Activated CD4-positive, alpha-beta memory T cell treated with anti-CD3 and anti-CD28 coated beads for 36 hours (primary cell): ENCODE measurements at regions not wholly inside any gene's neighbourhood (a gene's known extent, or its start where the extent isn't known, plus 50 kb on each side); places are given as distances from the start of the nearest gene placed in this dataset.

Experiments used
- CTCF ChIA-PET: fragments of 350-600 bp; sonication (Branson Sonifier 250); formaldehyde crosslinking; loops from one replicate; lab custom pipeline; 2021; ENCODE audit warnings: antibody characterized with exemption, inconsistent platforms; lab: Charles Lee
- POLR2A ChIA-PET: fragments of 350-600 bp; sonication (Branson Sonifier 250); formaldehyde crosslinking; loops from one replicate; lab custom pipeline; 2021; ENCODE audit warnings: antibody characterized with exemption; lab: Charles Lee
- DNase-seq: peaks from one replicate; pipeline ENCODE4 v3.0.0-alpha.2; 2020
- H3K27ac Mint-ChIP-seq: one replicate; pipeline ENCODE4 v1.8.0; 2021; ENCODE audit warnings: mixed read lengths
- H3K27me3 Mint-ChIP-seq: one replicate; pipeline ENCODE4 v1.8.0; 2021; ENCODE audit warnings: mixed read lengths
- H3K36me3 Mint-ChIP-seq: one replicate; pipeline ENCODE4 v1.8.0; 2021; ENCODE audit warnings: mixed read lengths
- H3K4me1 Mint-ChIP-seq: one replicate; pipeline ENCODE4 v1.8.0; 2021; ENCODE audit warnings: low read depth, mixed read lengths
- H3K4me3 Mint-ChIP-seq: one replicate; pipeline ENCODE4 v1.8.0; 2021; ENCODE audit warnings: mild to moderate bottlenecking, mixed read lengths
- H3K9me3 Mint-ChIP-seq: one replicate; pipeline ENCODE4 v1.8.0; 2021; ENCODE audit warnings: mixed read lengths
- intact Hi-C: fragments of 100-400 bp; cut with micrococcal nuclease; formaldehyde crosslinking; loops from one replicate; pipeline ENCODE4 v1.15.1; 2023

DNA sequence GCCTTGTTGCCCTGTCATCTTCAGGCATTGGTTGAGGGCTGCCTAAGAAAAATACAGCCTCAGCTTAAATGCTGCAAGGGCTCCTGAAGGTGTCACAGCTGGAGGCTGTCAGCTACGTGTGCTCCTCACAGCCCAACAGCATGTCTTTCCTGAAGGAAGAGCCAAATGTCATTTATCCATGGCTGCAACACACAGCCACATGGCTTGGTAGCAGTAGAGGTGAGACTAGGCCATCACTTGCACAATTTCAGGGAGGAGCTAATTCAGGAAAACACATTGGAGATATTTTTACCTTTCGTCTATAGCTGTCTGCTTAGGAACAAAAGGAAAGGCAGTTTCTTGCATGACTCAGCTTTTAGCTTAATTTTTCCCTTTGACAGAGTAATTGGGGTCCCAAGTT lies 260.7 kb downstream of the SYK start:
- H3K27ac Mint-ChIP-seq = no peak overlapping the region

GRCh38 chr9:91063471-91063870 lies 261.9 kb downstream of the SYK start:
- ChIA-PET POLR2A (interaction anchor here (2.3 kb wide), 1 partner anchor 7 kb away, joined by 9 read pairs; no protein-coding TSS in a partner anchor), CTCF (interaction anchor here (1.8 kb wide), 1 partner anchor 30 kb away, joined by 5 read pairs; no protein-coding TSS in a partner anchor)
- DNase-seq = no peak
- Mint-ChIP-seq H3K4me1 (peaks cover 23% of the 10 kb centered on the region), H3K4me3 (no peak overlapping the region), H3K36me3 (no peaks in the 10 kb centered on the region), H3K9me3 (no peaks in the 10 kb centered on the region), H3K27me3 (peaks cover 18% of the 10 kb centered on the region), H3K27ac (no peak overlapping the region)
- intact Hi-C loops = no loop called here

More for the DNA sequence above, 260.7 kb downstream of the SYK start:
- Mint-ChIP-seq H3K4me3 (no peak overlapping the region), H3K36me3 (no peaks in the 10 kb centered on the region), H3K9me3 (no peaks in the 10 kb centered on the region), H3K27me3 (peaks cover 18% of the 10 kb centered on the region), H3K4me1 (peaks cover 28% of the 10 kb centered on the region)
- DNase-seq = no peak
- ChIA-PET POLR2A (interaction anchor here (2.3 kb wide), 1 partner anchor 9 kb away, joined by 9 read pairs; no protein-coding TSS in a partner anchor), CTCF (interaction anchor here (1.8 kb wide), 1 partner anchor 29 kb away, joined by 5 read pairs; no protein-coding TSS in a partner anchor)
- intact Hi-C loops = no loop called here

DNA sequence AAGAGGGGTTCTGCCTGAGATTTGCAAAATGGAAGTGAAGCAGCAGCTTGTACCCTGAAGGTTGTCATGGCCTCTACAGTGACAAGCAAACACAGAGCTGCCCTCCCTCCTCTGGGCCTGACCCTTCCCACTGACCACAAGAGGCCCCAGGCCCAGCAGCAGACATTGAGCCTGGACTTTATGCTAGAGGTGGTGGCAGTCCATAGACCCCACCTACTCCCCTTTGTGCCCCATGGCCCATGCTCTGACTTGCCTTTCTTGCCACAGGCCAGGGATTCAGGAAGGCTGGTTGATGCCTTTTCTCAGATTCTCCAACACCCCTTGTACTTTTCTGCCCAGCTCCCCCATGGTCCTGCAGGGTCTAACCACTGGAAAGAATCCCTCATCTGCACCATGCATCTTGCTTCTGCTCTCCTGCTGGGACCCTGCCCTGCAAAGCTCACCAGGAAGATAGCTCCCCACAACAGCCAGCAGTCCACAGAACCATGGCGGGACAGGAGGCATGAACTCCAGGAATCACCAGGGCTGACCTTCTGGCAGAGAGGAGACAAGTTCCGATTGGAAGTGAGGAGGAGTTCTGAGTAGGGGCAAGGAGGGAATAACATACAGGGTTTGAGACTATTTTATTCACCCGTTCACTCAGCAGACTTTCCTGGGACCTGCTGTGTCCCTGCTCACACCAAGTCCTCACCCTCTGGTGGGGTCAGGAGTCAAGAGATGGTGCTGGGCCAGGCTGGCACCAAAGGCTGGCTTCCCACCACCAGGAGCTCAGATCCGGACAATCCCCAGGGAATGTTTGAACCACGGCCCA lies 263.8 kb downstream of the SYK start:
- CTCF ChIA-PET = no interaction called here
- intact Hi-C loops = no loop called here
- peaks cover 16% of the 10 kb centered on the region for H3K4me1 Mint-ChIP-seq
- H3K36me3 Mint-ChIP-seq = no peaks in the 10 kb centered on the region
- peaks cover 18% of the 10 kb centered on the region for H3K27me3 Mint-ChIP-seq
- POLR2A ChIA-PET = no interaction called here
- no peak overlapping the region for H3K27ac Mint-ChIP-seq
- no peak for DNase-seq
- H3K9me3 Mint-ChIP-seq = no peaks in the 10 kb centered on the region
- H3K4me3 Mint-ChIP-seq = no peak overlapping the region

- H3K36me3 Mint-ChIP-seq = no peaks in the 10 kb centered on the region
- CTCF ChIA-PET = no interaction called here
- no peaks in the 10 kb centered on the region for H3K9me3 Mint-ChIP-seq
Observed at GRCh38 chr9:91066042-91066415, 264.4 kb downstream of the SYK start.

DNA sequence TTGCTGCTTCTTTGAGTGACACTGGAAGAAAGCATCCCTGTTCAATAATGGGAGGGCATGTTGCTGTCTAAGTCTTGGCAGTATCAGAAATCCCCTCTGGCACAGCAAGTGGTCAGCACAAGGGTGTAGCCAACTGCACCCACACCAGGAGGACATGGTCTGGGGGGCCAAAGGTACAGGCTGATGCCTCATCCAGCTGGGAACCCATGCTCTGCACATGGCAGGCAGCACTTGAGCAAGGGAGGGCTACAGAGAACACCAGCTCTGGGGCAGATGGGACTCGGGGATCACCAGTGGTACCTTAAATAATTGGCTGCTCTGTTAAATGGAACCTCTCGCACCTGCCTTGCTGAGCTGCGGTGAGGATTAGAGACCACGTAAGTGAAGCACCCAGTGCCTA lies 265.2 kb downstream of the SYK start:
- H3K4me3 Mint-ChIP-seq = no peak overlapping the region
- no peak for DNase-seq
- ChIA-PET POLR2A (no interaction called here), CTCF (interaction anchor here (0.5 to 0.9 kb wide), 2 partner anchors 11 to 360 kb away, joined by 3 read pairs; no protein-coding TSS in a partner anchor)
- no peak overlapping the region for H3K27ac Mint-ChIP-seq
- intact Hi-C loops = no loop called here
- H3K36me3 Mint-ChIP-seq = no peaks in the 10 kb centered on the region
- H3K27me3 Mint-ChIP-seq = peaks cover 10% of the 10 kb centered on the region
- no peaks in the 10 kb centered on the region for H3K9me3 Mint-ChIP-seq
- peaks cover 13% of the 10 kb centered on the region for H3K4me1 Mint-ChIP-seq

More at GRCh38 chr9:91066042-91066415, 264.4 kb downstream of the SYK start:
- Mint-ChIP-seq H3K4me1 (peaks cover 13% of the 10 kb centered on the region), H3K4me3 (no peak overlapping the region), H3K27me3 (peaks cover 15% of the 10 kb centered on the region), H3K27ac (no peak overlapping the region)
- DNase-seq = no peak
- intact Hi-C loops = no loop called here
- POLR2A ChIA-PET = no interaction called here

DNA sequence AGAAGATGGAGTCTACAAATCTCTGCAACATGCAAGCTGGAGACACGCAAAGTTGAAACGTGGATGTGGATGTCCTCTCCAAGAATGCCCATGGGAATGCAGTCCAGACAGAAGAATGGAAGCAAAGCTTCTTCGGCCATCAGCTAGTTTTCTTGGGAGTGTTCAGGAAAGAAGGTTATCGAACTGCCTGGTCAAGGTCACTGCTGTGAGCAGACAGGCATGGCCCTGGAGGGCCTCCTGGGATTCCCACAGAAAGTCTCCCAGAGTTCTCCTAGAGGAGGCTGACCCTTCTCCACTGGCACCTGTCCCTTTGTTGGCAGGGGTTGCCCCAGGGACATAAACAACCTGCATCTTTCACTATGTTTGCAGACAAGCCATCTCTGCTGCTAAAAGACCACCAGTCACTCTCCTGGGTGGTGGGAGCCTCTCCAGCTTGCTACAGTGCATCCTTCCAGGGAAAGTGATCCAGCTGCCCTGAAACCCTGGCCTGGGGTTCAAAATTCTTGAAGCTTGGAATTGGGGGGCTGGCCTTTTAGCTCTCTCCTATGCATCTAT lies 265.8 kb downstream of the SYK start:
- Mint-ChIP-seq H3K4me1 (peaks cover 18% of the 10 kb centered on the region), H3K9me3 (no peaks in the 10 kb centered on the region)
- POLR2A ChIA-PET = no interaction called here

DNA sequence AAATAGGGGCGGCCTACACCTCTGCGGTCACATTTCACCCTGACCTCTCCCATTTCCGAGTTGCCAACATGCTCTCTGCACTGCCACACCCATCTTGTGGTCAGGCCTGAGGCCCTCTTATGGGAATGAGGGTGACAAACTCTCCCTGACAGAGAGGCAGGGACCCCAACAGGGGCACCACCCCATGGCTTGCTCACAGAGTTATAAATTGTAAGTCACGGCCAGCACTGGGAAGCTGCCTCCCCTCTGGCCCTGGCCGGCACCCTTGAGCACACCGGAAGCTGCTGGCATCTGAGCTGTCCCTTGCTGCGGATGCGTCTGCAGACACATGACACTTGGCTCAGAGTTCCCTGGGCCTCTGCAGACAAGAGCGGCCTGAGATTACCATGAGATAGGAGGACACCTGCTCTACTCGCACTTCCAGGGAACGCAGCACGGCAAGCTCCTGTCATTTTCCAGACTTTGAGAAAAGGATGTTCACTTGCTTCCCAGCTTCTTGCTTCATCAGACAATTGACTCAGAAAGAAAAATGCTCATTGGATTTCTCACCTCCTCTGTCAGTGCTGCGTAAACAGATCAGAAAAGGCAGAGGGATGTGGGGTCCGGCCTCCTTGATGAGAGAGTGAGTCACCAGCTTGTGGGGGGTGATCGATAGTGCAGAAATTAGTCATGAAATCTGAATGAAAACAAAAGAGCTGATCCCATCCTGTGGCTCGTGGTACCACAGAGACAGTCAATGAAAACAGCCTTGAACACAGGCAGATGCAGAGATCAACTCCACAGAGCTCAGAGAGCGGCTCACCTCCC lies 269.8 kb downstream of the SYK start:
- Mint-ChIP-seq H3K27me3 (peaks cover 7% of the 10 kb centered on the region), H3K27ac (peak overlapping the region; percentile 85), H3K9me3 (no peaks in the 10 kb centered on the region), H3K4me3 (peak overlapping the region; percentile 9), H3K36me3 (no peaks in the 10 kb centered on the region), H3K4me1 (peaks cover 18% of the 10 kb centered on the region)
- intact Hi-C loops = loop anchor here (1.0 to 5.0 kb wide), 6 partner anchors 23 to 288 kb away; no protein-coding TSS in a partner anchor
- CTCF ChIA-PET = interaction anchor here (0.7 to 2.3 kb wide), 9 partner anchors 15 to 289 kb away, joined by 3 to 12 read pairs (median 4); no protein-coding TSS in a partner anchor
- POLR2A ChIA-PET = interaction anchor here (0.6 to 1.8 kb wide), 18 partner anchors 9 to 353 kb away, joined by 3 to 29 read pairs (median 4); no protein-coding TSS in a partner anchor
- peak; percentile 88 for DNase-seq

More for the DNA sequence above, 265.8 kb downstream of the SYK start:
- intact Hi-C loops = no loop called here
- peaks cover 10% of the 10 kb centered on the region for H3K27me3 Mint-ChIP-seq
- no peak overlapping the region for H3K4me3 Mint-ChIP-seq
- no peak overlapping the region for H3K27ac Mint-ChIP-seq
- no peaks in the 10 kb centered on the region for H3K36me3 Mint-ChIP-seq
- CTCF ChIA-PET = interaction anchor here (0.5 to 0.9 kb wide), 2 partner anchors 11 to 359 kb away, joined by 3 read pairs; no protein-coding TSS in a partner anchor
- no peak for DNase-seq

GRCh38 chr9:91073049-91073810 lies 271.6 kb downstream of the SYK start:
- ChIA-PET POLR2A (interaction anchor here (0.7 kb wide), 1 partner anchor 27 kb away, joined by 4 read pairs; no protein-coding TSS in a partner anchor), CTCF (no interaction called here)
- Mint-ChIP-seq H3K4me1 (peaks cover 18% of the 10 kb centered on the region), H3K27me3 (peaks cover 7% of the 10 kb centered on the region), H3K36me3 (no peaks in the 10 kb centered on the region), H3K9me3 (no peaks in the 10 kb centered on the region), H3K27ac (no peak overlapping the region), H3K4me3 (no peak overlapping the region)
- no peak for DNase-seq
- intact Hi-C loops = loop anchor here (5.0 kb wide), 1 partner anchor 36 kb away; no protein-coding TSS in a partner anchor

DNA sequence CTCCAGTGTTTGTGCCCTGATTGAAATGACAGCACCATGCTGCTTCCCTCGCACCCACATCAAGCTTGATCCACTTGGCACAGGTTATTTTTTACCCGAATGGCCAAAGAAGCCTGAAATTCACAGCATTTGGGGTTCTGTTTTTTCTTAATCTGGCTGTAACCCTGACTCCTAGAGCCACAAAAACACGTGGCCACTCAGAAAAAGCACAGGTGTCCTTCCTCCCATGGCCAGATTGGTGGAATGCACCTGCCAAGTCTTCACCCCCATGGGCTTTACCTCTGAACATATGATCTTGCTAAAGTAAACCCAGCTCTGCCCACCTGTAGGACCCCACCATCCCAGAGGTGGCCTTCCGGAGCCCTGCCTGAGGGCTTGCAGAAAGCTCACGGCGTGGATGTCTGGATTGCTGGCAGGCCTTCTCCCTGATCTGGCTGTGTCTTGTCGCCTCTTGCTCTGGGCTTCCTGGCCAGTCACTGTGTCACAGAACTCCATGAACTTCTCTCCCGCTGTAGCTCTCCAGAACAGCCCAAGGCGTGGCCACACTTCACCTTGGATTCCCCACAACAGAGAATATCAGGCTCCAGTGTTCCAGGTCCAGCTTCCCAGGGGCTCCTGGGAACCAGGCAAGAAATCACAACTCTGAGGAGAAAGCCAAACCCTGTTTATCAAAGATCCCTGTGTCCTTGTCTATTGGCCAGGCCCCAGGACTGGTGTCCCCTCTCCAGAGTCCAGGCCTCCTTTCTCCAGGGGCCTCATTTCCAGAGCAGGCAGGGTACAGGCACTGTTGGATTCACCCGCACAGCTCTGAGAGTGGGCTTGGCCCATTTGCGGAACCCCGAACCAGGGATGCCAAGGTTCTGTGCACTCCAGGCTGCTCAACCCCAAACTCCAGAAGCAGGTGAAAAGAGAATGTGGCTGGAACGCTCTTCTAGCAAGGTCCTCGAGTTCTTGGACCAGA lies 272.5 kb downstream of the SYK start:
- no peak overlapping the region for H3K4me3 Mint-ChIP-seq
- no peak for DNase-seq
- POLR2A ChIA-PET = no interaction called here
- H3K9me3 Mint-ChIP-seq = no peaks in the 10 kb centered on the region
- peaks cover 7% of the 10 kb centered on the region for H3K27me3 Mint-ChIP-seq
- H3K36me3 Mint-ChIP-seq = no peaks in the 10 kb centered on the region
- CTCF ChIA-PET = no interaction called here
- intact Hi-C loops = loop anchor here (5.0 kb wide), 1 partner anchor 37 kb away; no protein-coding TSS in a partner anchor
- no peak overlapping the region for H3K27ac Mint-ChIP-seq
- H3K4me1 Mint-ChIP-seq = peaks cover 18% of the 10 kb centered on the region

DNA sequence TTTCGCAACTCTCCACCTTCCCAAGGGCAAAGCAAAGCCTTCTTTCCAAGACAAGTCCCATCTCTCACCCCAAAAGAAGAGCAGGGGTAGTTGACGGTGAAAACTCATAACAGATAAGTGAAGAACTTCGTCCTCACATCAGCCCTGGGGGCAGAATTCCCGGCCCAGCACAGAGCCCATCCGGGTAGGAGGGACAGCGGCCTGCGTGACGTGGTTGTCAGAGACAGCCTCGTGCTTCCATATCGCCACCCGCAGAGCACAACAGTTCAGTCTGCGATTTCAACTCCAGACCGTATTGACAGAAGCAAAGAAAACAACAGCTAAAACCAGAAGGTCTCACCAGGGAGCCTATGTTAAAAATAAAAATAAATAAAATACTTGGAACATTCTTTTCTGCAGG lies 273.2 kb downstream of the SYK start:
- Mint-ChIP-seq H3K27me3 (peaks cover 7% of the 10 kb centered on the region), H3K36me3 (no peaks in the 10 kb centered on the region), H3K4me3 (no peak overlapping the region), H3K27ac (no peak overlapping the region), H3K9me3 (no peaks in the 10 kb centered on the region), H3K4me1 (peaks cover 16% of the 10 kb centered on the region)
- ChIA-PET CTCF (no interaction called here), POLR2A (no interaction called here)
- intact Hi-C loops = loop anchor here (5.0 kb wide), 1 partner anchor 38 kb away; no protein-coding TSS in a partner anchor
- no peak for DNase-seq
